ENCODE measurements at regions not wholly inside any gene's neighbourhood (a gene's known extent, or its start where the extent isn't known, plus 50 kb on each side); places are given as distances from the start of the nearest gene placed in this dataset.

GRCh38 chr10:71059054-71059818, 153.1 kb upstream of the UNC5B start:
- Histone ChIP-seq H3K79me2 (ENCODE audit: control insufficient read depth, insufficient read depth, low read length) (no peaks in the 10 kb centered on the region), H3K4me1 (ENCODE audit: control insufficient read depth in 2 of 2, insufficient read depth in 2 of 2, low read length in 2 of 2) (no peaks in the 10 kb centered on the region), H3K36me3 (replicated peaks in 1 of 2; ENCODE audit: control extremely low read depth in 1 of 2, control insufficient read depth in 1 of 2, extremely low read depth in 1 of 2, insufficient read depth in 2 of 2, low read length in 1 of 2) (no peaks in the 10 kb centered on the region), H3K4me2 (replicated peaks; ENCODE audit: low read depth, low read length, poor library complexity, severe bottlenecking) (no peak overlapping the region), H3K9me3 (ENCODE audit: control extremely low read depth in 1 of 3, control insufficient read depth in 2 of 3, insufficient read depth in 1 of 3, low read length in 2 of 3) (no peaks in the 10 kb centered on the region), H3K4me3 (ENCODE audit: control extremely low read depth in 1 of 5, extremely low read depth in 1 of 5, insufficient read depth in 1 of 5, low read depth in 2 of 5, low read length in 4 of 5) (no peak overlapping the region), H3K27ac (ENCODE audit: low read length in 2 of 2) (no peak overlapping the region), H2AFZ (ENCODE audit: insufficient read depth, low read depth, low read length, poor library complexity, severe bottlenecking) (no peak overlapping the region), H3K9ac (ENCODE audit: low read length) (no peak overlapping the region), H4K20me1 (ENCODE audit: control insufficient read depth, insufficient read depth, low read length, poor library complexity, severe bottlenecking) (no peaks in the 10 kb centered on the region), H3K27me3 (replicated peaks in 1 of 4; ENCODE audit: control extremely low read depth in 1 of 4, control insufficient read depth in 3 of 4, insufficient read depth in 4 of 4, low read length in 3 of 4) (no peaks in the 10 kb centered on the region)
- H3K4me1 Mint-ChIP-seq, result no peaks in the 10 kb centered on the region
- ATAC-seq (ENCODE audit: low read depth) (no peak), DNase-seq (no peak)
- 89% methylated on average over 10 of the region's 12 CpGs for WGBS (ENCODE audit: insufficient coverage)
- no peak overlapping the region for H3K4me3 Mint-ChIP-seq
- ChIA-PET CTCF (no interaction called here), POLR2A (no interaction called here)
- no peaks in the 10 kb centered on the region for H3K9me3 Mint-ChIP-seq (ENCODE audit: insufficient read depth)
- no peak for TF ChIP-seq EZH2 (IDR thresholded peaks at IDR 0.05; ENCODE audit: borderline replicate concordance, insufficient read depth, low read depth, low read length, poor library complexity, severe bottlenecking)
- TF ChIP-seq, protein P1, sequence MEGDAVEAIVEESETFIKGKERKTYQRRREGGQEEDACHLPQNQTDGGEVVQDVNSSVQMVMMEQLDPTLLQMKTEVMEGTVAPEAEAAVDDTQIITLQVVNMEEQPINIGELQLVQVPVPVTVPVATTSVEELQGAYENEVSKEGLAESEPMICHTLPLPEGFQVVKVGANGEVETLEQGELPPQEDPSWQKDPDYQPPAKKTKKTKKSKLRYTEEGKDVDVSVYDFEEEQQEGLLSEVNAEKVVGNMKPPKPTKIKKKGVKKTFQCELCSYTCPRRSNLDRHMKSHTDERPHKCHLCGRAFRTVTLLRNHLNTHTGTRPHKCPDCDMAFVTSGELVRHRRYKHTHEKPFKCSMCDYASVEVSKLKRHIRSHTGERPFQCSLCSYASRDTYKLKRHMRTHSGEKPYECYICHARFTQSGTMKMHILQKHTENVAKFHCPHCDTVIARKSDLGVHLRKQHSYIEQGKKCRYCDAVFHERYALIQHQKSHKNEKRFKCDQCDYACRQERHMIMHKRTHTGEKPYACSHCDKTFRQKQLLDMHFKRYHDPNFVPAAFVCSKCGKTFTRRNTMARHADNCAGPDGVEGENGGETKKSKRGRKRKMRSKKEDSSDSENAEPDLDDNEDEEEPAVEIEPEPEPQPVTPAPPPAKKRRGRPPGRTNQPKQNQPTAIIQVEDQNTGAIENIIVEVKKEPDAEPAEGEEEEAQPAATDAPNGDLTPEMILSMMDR (IDR thresholded peaks at IDR 0.05), result no peak
- intact Hi-C loops (cut with micrococcal nuclease), result no loop called here
- H3K27ac Mint-ChIP-seq, result no peak overlapping the region
- no peaks in the 10 kb centered on the region for H3K27me3 Mint-ChIP-seq

- Mint-ChIP-seq H3K4me3 (no peak overlapping the region), H3K27ac (no peak overlapping the region), H3K9me3 (ENCODE audit: insufficient read depth) (no peaks in the 10 kb centered on the region), H3K27me3 (peaks cover 3% of the 10 kb centered on the region), H3K4me1 (no peaks in the 10 kb centered on the region)
- Histone ChIP-seq H3K27ac (ENCODE audit: low read length in 2 of 2) (no peak overlapping the region), H2AFZ (ENCODE audit: insufficient read depth, low read depth, low read length, poor library complexity, severe bottlenecking) (no peak overlapping the region), H3K27me3 (replicated peaks in 1 of 4; ENCODE audit: control extremely low read depth in 1 of 4, control insufficient read depth in 3 of 4, insufficient read depth in 4 of 4, low read length in 3 of 4) (no peaks in the 10 kb centered on the region), H3K4me3 (ENCODE audit: control extremely low read depth in 1 of 5, extremely low read depth in 1 of 5, insufficient read depth in 1 of 5, low read depth in 2 of 5, low read length in 4 of 5) (no peak overlapping the region), H3K9ac (ENCODE audit: low read length) (no peak overlapping the region), H4K20me1 (ENCODE audit: control insufficient read depth, insufficient read depth, low read length, poor library complexity, severe bottlenecking) (no peaks in the 10 kb centered on the region), H3K4me2 (replicated peaks; ENCODE audit: low read depth, low read length, poor library complexity, severe bottlenecking) (no peak overlapping the region), H3K36me3 (replicated peaks in 1 of 2; ENCODE audit: control extremely low read depth in 1 of 2, control insufficient read depth in 1 of 2, extremely low read depth in 1 of 2, insufficient read depth in 2 of 2, low read length in 1 of 2) (no peaks in the 10 kb centered on the region), H3K79me2 (ENCODE audit: control insufficient read depth, insufficient read depth, low read length) (no peaks in the 10 kb centered on the region), H3K9me3 (ENCODE audit: control extremely low read depth in 1 of 3, control insufficient read depth in 2 of 3, insufficient read depth in 1 of 3, low read length in 2 of 3) (no peaks in the 10 kb centered on the region), H3K4me1 (ENCODE audit: control insufficient read depth in 2 of 2, insufficient read depth in 2 of 2, low read length in 2 of 2) (no peaks in the 10 kb centered on the region)
- TF ChIP-seq, protein P1 (IDR thresholded peaks at IDR 0.05), result no peak
- TF ChIP-seq EZH2 (IDR thresholded peaks at IDR 0.05; ENCODE audit: borderline replicate concordance, insufficient read depth, low read depth, low read length, poor library complexity, severe bottlenecking), result no peak
- intact Hi-C loops (cut with micrococcal nuclease), result no loop called here
- ATAC-seq (ENCODE audit: low read depth) (no peak), DNase-seq (no peak)
- 87% methylated on average over 16 of the region's 16 CpGs for WGBS (ENCODE audit: insufficient coverage)
- POLR2A ChIA-PET, result no interaction called here
- CTCF ChIA-PET, result no interaction called here
Measured at GRCh38 chr10:71059943-71060342, 152.4 kb upstream of the UNC5B start.
